ENCODE measurements at regions not wholly inside any gene's neighbourhood (a gene's known extent, or its start where the extent isn't known, plus 50 kb on each side); places are given as distances from the start of the nearest gene placed in this dataset.

- TF ChIP-seq POLR2A (IDR thresholded peaks at IDR 0.05): no peak
- TF ChIP-seq, protein P1, sequence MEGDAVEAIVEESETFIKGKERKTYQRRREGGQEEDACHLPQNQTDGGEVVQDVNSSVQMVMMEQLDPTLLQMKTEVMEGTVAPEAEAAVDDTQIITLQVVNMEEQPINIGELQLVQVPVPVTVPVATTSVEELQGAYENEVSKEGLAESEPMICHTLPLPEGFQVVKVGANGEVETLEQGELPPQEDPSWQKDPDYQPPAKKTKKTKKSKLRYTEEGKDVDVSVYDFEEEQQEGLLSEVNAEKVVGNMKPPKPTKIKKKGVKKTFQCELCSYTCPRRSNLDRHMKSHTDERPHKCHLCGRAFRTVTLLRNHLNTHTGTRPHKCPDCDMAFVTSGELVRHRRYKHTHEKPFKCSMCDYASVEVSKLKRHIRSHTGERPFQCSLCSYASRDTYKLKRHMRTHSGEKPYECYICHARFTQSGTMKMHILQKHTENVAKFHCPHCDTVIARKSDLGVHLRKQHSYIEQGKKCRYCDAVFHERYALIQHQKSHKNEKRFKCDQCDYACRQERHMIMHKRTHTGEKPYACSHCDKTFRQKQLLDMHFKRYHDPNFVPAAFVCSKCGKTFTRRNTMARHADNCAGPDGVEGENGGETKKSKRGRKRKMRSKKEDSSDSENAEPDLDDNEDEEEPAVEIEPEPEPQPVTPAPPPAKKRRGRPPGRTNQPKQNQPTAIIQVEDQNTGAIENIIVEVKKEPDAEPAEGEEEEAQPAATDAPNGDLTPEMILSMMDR (IDR thresholded peaks at IDR 0.05): no peak
These were observed 131.9 kb upstream of the KLF4 start for GRCh38 chr9:107621436-107621835.

All from right lobe of liver (tissue), 4 donors.